ENCODE measurements at regions not wholly inside any gene's neighbourhood (a gene's known extent, or its start where the extent isn't known, plus 50 kb on each side); places are given as distances from the start of the nearest gene placed in this dataset.

DNA sequence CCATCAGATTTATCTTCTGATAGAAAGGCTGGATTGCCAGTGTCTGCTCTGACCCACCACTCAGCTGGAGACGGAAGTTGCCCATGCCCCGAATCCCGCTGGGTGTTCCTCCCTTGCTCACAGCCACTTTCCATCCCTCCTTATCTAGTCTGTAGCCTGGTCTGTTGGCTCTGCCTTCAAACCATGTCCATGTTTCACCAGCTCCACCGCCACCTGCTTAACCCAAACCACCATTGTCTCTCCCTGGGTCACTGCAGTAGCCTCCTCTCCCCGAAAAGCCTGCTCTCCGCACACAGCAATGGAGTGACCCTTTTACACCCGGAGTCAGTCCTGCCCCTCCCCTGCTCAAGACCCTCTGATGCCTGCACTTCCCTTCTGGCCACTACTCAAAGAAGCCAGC is 60.4 kb downstream of the GLI2 start:
- no peak for TF ChIP-seq POLR2A (IDR thresholded peaks at IDR 0.05)
- TF ChIP-seq, protein P1, sequence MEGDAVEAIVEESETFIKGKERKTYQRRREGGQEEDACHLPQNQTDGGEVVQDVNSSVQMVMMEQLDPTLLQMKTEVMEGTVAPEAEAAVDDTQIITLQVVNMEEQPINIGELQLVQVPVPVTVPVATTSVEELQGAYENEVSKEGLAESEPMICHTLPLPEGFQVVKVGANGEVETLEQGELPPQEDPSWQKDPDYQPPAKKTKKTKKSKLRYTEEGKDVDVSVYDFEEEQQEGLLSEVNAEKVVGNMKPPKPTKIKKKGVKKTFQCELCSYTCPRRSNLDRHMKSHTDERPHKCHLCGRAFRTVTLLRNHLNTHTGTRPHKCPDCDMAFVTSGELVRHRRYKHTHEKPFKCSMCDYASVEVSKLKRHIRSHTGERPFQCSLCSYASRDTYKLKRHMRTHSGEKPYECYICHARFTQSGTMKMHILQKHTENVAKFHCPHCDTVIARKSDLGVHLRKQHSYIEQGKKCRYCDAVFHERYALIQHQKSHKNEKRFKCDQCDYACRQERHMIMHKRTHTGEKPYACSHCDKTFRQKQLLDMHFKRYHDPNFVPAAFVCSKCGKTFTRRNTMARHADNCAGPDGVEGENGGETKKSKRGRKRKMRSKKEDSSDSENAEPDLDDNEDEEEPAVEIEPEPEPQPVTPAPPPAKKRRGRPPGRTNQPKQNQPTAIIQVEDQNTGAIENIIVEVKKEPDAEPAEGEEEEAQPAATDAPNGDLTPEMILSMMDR (IDR thresholded peaks at IDR 0.05), result no peak
